Endothelial cell of umbilical vein (primary cell): ENCODE measurements at regions not wholly inside any gene's neighbourhood (a gene's known extent, or its start where the extent isn't known, plus 50 kb on each side); places are given as distances from the start of the nearest gene placed in this dataset.

ENCODE experiments used
- BruUV-seq: library from RNA; stranded (reverse); fragments of 400-500 nt; replicated peaks from 2 replicates; lab custom pipeline; 2021; lab: Mats Ljungman, UMichigan
- CTCF ChIA-PET: fragments of 300-600, 350-600 bp; sonication (Branson Sonifier 250); formaldehyde crosslinking; loops from one replicate; lab custom pipeline; 2021; ENCODE audit warnings: antibody characterized with exemption, inconsistent platforms; lab: Charles Lee
- POLR2A ChIA-PET: fragments of 300-600, 350-600 bp; sonication (Branson Sonifier 250); formaldehyde crosslinking; loops from one replicate; lab custom pipeline; 2021; ENCODE audit warnings: antibody characterized with exemption, inconsistent platforms; lab: Charles Lee
- DNase-seq: peaks from one replicate; pipeline ENCODE4 v3.0.0-alpha.2; 2011; ENCODE audit warnings: low read depth, low spot score
- FAIRE-seq: peaks from 2 replicates; lab custom pipeline; 2011; peaks lifted over from hg19 to GRCh38; lab: Jason Lieb, UNC
- H2AFZ ChIP-seq: 2 replicates; pipeline ENCODE4 v1.6.0; 2012; ENCODE audit warnings: low read depth, low read length, control low read depth, inconsistent platforms
- H3K27ac ChIP-seq: 2 replicates; pipeline ENCODE4 v1.5.1; 2011; ENCODE audit warnings: low read depth, mild to moderate bottlenecking, control low read depth, low read length, moderate library complexity; ENCODE audit not compliant: insufficient read depth
- H3K27me3 ChIP-seq, 2 experiments: 2 replicates each; pipeline versions ENCODE4 v1.6.0 to v1.6.1; 2011; ENCODE audit warnings: low read length in 2 of 2, mixed read lengths in 1 of 2; ENCODE audit not compliant: control insufficient read depth in 2 of 2, insufficient read depth in 2 of 2
- H3K36me3 ChIP-seq, 2 experiments: 2 replicates in 1 of 2; 3 replicates in 1 of 2; pipeline ENCODE4 v1.5.1; 2011; ENCODE audit warnings: low read length in 2 of 2, mild to moderate bottlenecking in 1 of 2, moderate library complexity in 1 of 2; ENCODE audit not compliant: control insufficient read depth in 2 of 2, insufficient read depth in 2 of 2; ENCODE audit errors: extremely low read depth in 1 of 2
- H3K4me1 ChIP-seq: 3 replicates; pipeline ENCODE4 v1.5.1; 2011; ENCODE audit warnings: mild to moderate bottlenecking, low read length; ENCODE audit not compliant: control insufficient read depth, insufficient read depth; ENCODE audit errors: extremely low read depth
- H3K4me2 ChIP-seq: 2 replicates; pipeline ENCODE4 v1.6.1; 2011; ENCODE audit warnings: low read length, control low read depth, mixed read lengths; ENCODE audit not compliant: insufficient read depth
- H3K4me3 ChIP-seq, 3 experiments: fragments of 200-600 bp in 1 of 3; sonication (generic), shearing (Covaris generic) in 1 of 3; replicated peaks in 1 of 3; 2 replicates each; pipeline ENCODE4 v1.5.1; 2011 to 2016; ENCODE audit warnings: control low read depth in 3 of 3, low read length in 3 of 3, mild to moderate bottlenecking in 2 of 3, inconsistent platforms in 1 of 3, low read depth in 1 of 3, moderate library complexity in 1 of 3; ENCODE audit not compliant: insufficient read depth in 1 of 3
- H3K79me2 ChIP-seq: 2 replicates; pipeline ENCODE4 v1.6.0; 2012; ENCODE audit warnings: low read length, inconsistent platforms; ENCODE audit not compliant: control insufficient read depth, insufficient read depth
- H3K9ac ChIP-seq: replicated peaks from 2 replicates; pipeline ENCODE3; 2011; ENCODE audit warnings: low read length, control low read depth; ENCODE audit not compliant: insufficient read depth; ENCODE audit errors: extremely low read depth
- H3K9me1 ChIP-seq: replicated peaks from 3 replicates; pipeline ENCODE4 v1.6.0; 2011; ENCODE audit warnings: mild to moderate bottlenecking, low read length; ENCODE audit not compliant: control insufficient read depth, insufficient read depth; ENCODE audit errors: extremely low read depth
- H3K9me3 ChIP-seq: replicated peaks from 2 replicates; pipeline ENCODE4 v1.5.1; 2012; ENCODE audit warnings: low read length, inconsistent platforms; ENCODE audit not compliant: control insufficient read depth, insufficient read depth
- H4K20me1 ChIP-seq: replicated peaks from 2 replicates; pipeline ENCODE3; 2011; ENCODE audit warnings: mild to moderate bottlenecking, low read length; ENCODE audit not compliant: control insufficient read depth, insufficient read depth; ENCODE audit errors: extremely low read depth
- CTCF ChIP-seq, 2 donors: IDR thresholded peaks; 1 replicate in 1 of 2; 2 replicates in 1 of 2; pipeline ENCODE4 v1.5.1; 2011; ENCODE audit warnings: low read length in 2 of 2, mild to moderate bottlenecking in 2 of 2, moderate library complexity in 2 of 2, control low read depth in 1 of 2, inconsistent platforms in 1 of 2, low read depth in 1 of 2; ENCODE audit not compliant: insufficient read depth in 1 of 2; ENCODE audit errors: extremely low read depth in 1 of 2
- EZH2 ChIP-seq: IDR thresholded peaks from 2 replicates; pipeline ENCODE4 v1.6.1; 2012; ENCODE audit warnings: borderline replicate concordance, low read depth, mild to moderate bottlenecking, moderate library complexity, low read length, inconsistent platforms; ENCODE audit not compliant: severe bottlenecking
- FOS ChIP-seq: IDR thresholded peaks from 2 replicates; pipeline ENCODE4 v1.6.1; 2011; ENCODE audit warnings: mild to moderate bottlenecking, low read length, moderate library complexity, borderline replicate concordance; ENCODE audit not compliant: insufficient read depth
- GATA2 ChIP-seq: IDR thresholded peaks from 2 replicates; pipeline ENCODE4 v1.7.0; 2011; ENCODE audit warnings: low read depth, mild to moderate bottlenecking, moderate library complexity, mixed read lengths, low read length; ENCODE audit not compliant: insufficient read length, insufficient read depth
- JUN ChIP-seq: IDR thresholded peaks from 2 replicates; pipeline ENCODE4 v1.6.1; 2011; ENCODE audit warnings: borderline replicate concordance, low read depth; ENCODE audit not compliant: insufficient read length, insufficient read depth
- MAX ChIP-seq: IDR thresholded peaks from 2 replicates; pipeline ENCODE4 v1.6.1; 2011; ENCODE audit not compliant: insufficient read depth, insufficient read length
- MYC ChIP-seq: IDR thresholded peaks from one replicate; pipeline ENCODE4 v1.6.1; 2011; ENCODE audit warnings: mild to moderate bottlenecking, low read depth, low read length
- POLR2A ChIP-seq: IDR thresholded peaks from 2 replicates; pipeline ENCODE4 v1.6.1; 2012; ENCODE audit warnings: low read depth, mild to moderate bottlenecking, control low read depth, low read length
- POLR2AphosphoS5 ChIP-seq: IDR thresholded peaks from 2 replicates; pipeline ENCODE4 v1.6.1; 2012; ENCODE audit warnings: low read depth, mild to moderate bottlenecking, control low read depth, low read length, moderate library complexity; ENCODE audit not compliant: insufficient read depth
- dilution Hi-C: fragments of 300-500 bp; cut with MboI; formaldehyde crosslinking; loops from one replicate; pipeline ENCODE4 v1.15.0; 2019; ENCODE audit warnings: low sequenced_read_pairs; ENCODE audit not compliant: extremely low pct_ligation_motif_present
- intact Hi-C: fragments of 100-400 bp; cut with micrococcal nuclease; formaldehyde crosslinking; loops from one replicate; pipeline ENCODE4 v1.10.0; 2022

- Histone ChIP-seq H3K9ac (no peak overlapping the region), H3K36me3 (no peaks in the 10 kb centered on the region), H3K27ac (no peak overlapping the region), H3K9me3 (no peaks in the 10 kb centered on the region), H3K4me3 (no peak overlapping the region), H4K20me1 (no peaks in the 10 kb centered on the region), H3K4me1 (no peaks in the 10 kb centered on the region), H3K9me1 (no peaks in the 10 kb centered on the region), H3K27me3 (peaks cover 2 to 8% of the 10 kb centered on the region in 2 experiments), H3K4me2 (no peak overlapping the region), H2AFZ (no peak overlapping the region), H3K79me2 (no peaks in the 10 kb centered on the region)
- intact Hi-C loops (no loop called here), dilution Hi-C loops (no loop called here)
- FAIRE-seq: no peak
- no peak for DNase-seq
- no peak for TF ChIP-seq MYC
- TF ChIP-seq POLR2AphosphoS5: no peak
- BruUV-seq: no TSS peak
- CTCF ChIA-PET: interaction anchor here (0.7 to 1.3 kb wide), 2 partner anchors 16 to 457 kb away, joined by 3 read pairs; no protein-coding TSS in a partner anchor
- POLR2A ChIA-PET: no interaction called here
These were observed 172.3 kb upstream of the RFX3 start for GRCh38 chr9:3698076-3698475.

- DNase-seq: no peak
- dilution Hi-C loops: no loop called here
These were observed 170.6 kb upstream of the RFX3 start for GRCh38 chr9:3696368-3696767.

More at GRCh38 chr9:3696368-3696767, 170.6 kb upstream of the RFX3 start:
- no peaks in the 10 kb centered on the region for H3K9me1 ChIP-seq
- ChIA-PET POLR2A (no interaction called here), CTCF (no interaction called here)
- FAIRE-seq: no peak
- no peak overlapping the region for H3K4me2 ChIP-seq
- H2AFZ ChIP-seq: no peak overlapping the region
- no peaks in the 10 kb centered on the region for H3K36me3 ChIP-seq
- no peaks in the 10 kb centered on the region for H3K4me1 ChIP-seq
- intact Hi-C loops: no loop called here
- no TSS peak for BruUV-seq
- peaks cover 0 to 8% of the 10 kb centered on the region in 2 experiments for H3K27me3 ChIP-seq
- H3K9ac ChIP-seq: no peak overlapping the region
- no peaks in the 10 kb centered on the region for H3K79me2 ChIP-seq
- H3K9me3 ChIP-seq: no peaks in the 10 kb centered on the region
- H3K27ac ChIP-seq: no peak overlapping the region
- TF ChIP-seq JUN (no peak), GATA2 (no peak), CTCF (IDR thresholded peaks at IDR 0.05; ENCODE audit: extremely low read depth in 1 of 2, insufficient read depth in 1 of 2, low read depth in 1 of 2, low read length in 2 of 2) (no peak), EZH2 (no peak), POLR2A (no peak), MAX (no peak), MYC (no peak), FOS (no peak)
- H4K20me1 ChIP-seq: no peaks in the 10 kb centered on the region
- H3K4me3 ChIP-seq: no peak overlapping the region
